Lower lobe of right lung (tissue), 2 donors: ENCODE measurements at regions not wholly inside any gene's neighbourhood (a gene's known extent, or its start where the extent isn't known, plus 50 kb on each side); places are given as distances from the start of the nearest gene placed in this dataset.

Experiments
- ATAC-seq, 2 donors: fragments of 200-7000 bp; cut with Tn5 transposase; one replicate each; pipeline ENCODE4 v1.9.1; 2020 to 2022; ENCODE audit warnings: mild to moderate bottlenecking in 2 of 2, moderate library complexity in 2 of 2
- DNase-seq: peaks from one replicate; pipeline ENCODE4 v3.0.0-alpha.2; 2020
- H3K27ac ChIP-seq: fragments of 200-600 bp; one replicate; pipeline ENCODE4 v1.8.0; 2022
- H3K27me3 ChIP-seq: fragments of 200-600 bp; one replicate; pipeline ENCODE4 v1.8.0; 2022; ENCODE audit warnings: low read depth
- H3K36me3 ChIP-seq: fragments of 200-600 bp; one replicate; pipeline ENCODE4 v1.8.0; 2022; ENCODE audit warnings: mild to moderate bottlenecking
- H3K4me1 ChIP-seq: fragments of 200-600 bp; one replicate; pipeline ENCODE4 v1.8.0; 2022
- H3K4me3 ChIP-seq: fragments of 200-600 bp; one replicate; pipeline ENCODE4 v1.8.0; 2022; ENCODE audit warnings: mild to moderate bottlenecking
- H3K9me3 ChIP-seq: fragments of 200-600 bp; one replicate; pipeline ENCODE4 v1.8.0; 2022
- intact Hi-C: fragments of 100-400 bp; cut with DNase I; formaldehyde crosslinking; loops from one replicate; pipeline ENCODE4 v1.11.0; 2022
- TF ChIP-seq, protein P1 (sequence below): fragments of 200-600 bp; IDR thresholded peaks from one replicate; pipeline ENCODE4 v1.8.0; 2022; ENCODE audit warnings: antibody characterized with exemption, mild to moderate bottlenecking
- donor health status: DM: no; HTN: yes; CAD: no; lungs with severe emphysema.

DNA sequence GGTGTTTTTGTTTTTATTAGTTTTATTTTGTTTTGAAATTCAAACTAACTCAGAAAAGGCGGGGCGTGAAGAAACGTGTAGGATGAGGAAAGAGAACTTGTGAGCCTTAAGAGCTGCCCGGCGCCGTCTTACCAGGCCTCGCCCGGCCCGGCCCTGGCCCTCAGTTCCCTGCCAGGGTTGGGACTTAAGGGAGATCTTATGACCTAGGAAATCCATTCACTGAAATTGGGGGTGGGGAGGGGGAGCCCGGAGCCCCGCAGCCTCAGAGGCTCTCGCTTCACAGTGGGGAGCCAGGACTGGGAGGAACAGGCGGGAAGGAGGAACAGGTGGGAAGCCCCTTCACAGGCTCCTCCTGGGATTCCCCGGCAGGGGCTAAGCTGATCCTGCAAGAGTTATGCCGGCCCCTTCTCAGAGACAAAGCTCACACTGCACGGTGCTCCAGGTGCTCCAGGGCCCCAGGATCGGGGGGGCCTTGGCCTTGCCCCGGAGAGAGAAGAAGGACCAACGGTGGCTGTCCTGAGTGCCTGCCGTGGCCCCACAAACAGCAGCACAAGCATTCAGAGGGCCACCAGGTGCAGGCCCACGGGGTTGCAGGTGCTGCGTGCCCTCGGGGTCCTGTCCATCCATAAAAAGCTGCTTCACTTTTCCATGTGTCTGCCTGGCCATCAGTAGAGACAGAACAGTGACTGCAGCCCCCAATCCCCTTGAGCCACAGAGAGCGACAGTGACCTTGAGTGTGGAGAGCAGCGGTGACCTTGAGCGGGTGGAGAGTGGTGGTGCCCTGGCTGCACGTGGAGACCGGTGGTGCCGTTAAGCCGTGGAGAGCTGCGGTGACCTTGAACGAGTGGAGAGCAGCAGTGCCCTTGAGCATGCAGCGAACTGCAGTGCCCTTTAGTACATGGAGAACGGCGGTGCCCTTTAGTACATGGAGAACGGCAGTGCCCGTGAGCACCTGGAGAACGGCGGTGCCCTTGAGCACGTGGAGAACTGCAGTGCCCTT is 152.7 kb downstream of the DLL1 start:
- no peaks in the 10 kb centered on the region for H3K9me3 ChIP-seq
- H3K4me3 ChIP-seq, result no peak overlapping the region
- intact Hi-C loops, result no loop called here
- DNase-seq (peak; percentile 39), ATAC-seq (no peak)
- H3K4me1 ChIP-seq, result peaks cover 13% of the 10 kb centered on the region
- H3K27ac ChIP-seq, result peak overlapping the region; percentile 79
- no peaks in the 10 kb centered on the region for H3K36me3 ChIP-seq
- no peaks in the 10 kb centered on the region for H3K27me3 ChIP-seq
- TF ChIP-seq, protein P1, sequence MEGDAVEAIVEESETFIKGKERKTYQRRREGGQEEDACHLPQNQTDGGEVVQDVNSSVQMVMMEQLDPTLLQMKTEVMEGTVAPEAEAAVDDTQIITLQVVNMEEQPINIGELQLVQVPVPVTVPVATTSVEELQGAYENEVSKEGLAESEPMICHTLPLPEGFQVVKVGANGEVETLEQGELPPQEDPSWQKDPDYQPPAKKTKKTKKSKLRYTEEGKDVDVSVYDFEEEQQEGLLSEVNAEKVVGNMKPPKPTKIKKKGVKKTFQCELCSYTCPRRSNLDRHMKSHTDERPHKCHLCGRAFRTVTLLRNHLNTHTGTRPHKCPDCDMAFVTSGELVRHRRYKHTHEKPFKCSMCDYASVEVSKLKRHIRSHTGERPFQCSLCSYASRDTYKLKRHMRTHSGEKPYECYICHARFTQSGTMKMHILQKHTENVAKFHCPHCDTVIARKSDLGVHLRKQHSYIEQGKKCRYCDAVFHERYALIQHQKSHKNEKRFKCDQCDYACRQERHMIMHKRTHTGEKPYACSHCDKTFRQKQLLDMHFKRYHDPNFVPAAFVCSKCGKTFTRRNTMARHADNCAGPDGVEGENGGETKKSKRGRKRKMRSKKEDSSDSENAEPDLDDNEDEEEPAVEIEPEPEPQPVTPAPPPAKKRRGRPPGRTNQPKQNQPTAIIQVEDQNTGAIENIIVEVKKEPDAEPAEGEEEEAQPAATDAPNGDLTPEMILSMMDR, result no peak

DNA sequence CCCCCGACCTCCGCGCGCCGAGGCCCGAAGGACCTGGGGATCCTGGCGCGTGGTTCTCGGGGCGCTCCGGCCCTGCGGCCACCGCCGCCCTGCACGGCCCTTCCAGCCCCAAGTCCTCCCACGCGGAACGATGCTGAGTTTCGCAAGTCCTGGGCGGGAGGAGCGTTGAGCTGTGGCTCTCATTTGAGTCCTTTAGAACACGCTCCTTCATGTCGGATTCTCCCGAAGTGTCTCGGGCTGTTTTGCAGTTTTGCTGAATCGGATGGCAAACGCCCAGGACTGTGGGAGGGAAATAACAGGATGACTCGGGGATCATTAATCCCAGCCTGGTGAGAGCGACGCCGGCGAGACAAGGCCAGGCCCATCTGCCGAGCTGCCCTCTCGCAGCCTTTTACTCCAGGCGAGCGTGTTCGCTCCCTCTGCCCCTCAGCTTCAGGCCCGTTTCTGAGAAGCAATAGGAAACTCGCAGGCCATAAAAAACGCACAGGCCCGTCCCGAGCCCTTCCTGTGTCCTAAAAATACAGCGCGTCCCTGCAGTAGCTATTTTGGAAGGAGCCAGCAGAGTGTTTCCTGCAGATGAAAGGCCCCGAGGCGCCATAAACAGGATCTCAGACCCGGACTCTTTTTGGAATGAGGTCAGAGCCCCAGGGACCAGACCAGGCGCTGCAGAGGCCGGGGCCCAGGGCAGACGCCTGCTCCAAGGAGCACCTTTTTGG is 153.5 kb downstream of the DLL1 start:
- DNase-seq, result peak; percentile 48
- no peaks in the 10 kb centered on the region for H3K27me3 ChIP-seq
- no peaks in the 10 kb centered on the region for H3K9me3 ChIP-seq
- H3K4me3 ChIP-seq, result no peak overlapping the region
- intact Hi-C loops, result no loop called here
- ATAC-seq, result peak; percentile 36 to 47
- TF ChIP-seq, protein P1, result no peak
- peaks cover 13% of the 10 kb centered on the region for H3K4me1 ChIP-seq
- peak overlapping the region; percentile 79 for H3K27ac ChIP-seq
- no peaks in the 10 kb centered on the region for H3K36me3 ChIP-seq

DNA sequence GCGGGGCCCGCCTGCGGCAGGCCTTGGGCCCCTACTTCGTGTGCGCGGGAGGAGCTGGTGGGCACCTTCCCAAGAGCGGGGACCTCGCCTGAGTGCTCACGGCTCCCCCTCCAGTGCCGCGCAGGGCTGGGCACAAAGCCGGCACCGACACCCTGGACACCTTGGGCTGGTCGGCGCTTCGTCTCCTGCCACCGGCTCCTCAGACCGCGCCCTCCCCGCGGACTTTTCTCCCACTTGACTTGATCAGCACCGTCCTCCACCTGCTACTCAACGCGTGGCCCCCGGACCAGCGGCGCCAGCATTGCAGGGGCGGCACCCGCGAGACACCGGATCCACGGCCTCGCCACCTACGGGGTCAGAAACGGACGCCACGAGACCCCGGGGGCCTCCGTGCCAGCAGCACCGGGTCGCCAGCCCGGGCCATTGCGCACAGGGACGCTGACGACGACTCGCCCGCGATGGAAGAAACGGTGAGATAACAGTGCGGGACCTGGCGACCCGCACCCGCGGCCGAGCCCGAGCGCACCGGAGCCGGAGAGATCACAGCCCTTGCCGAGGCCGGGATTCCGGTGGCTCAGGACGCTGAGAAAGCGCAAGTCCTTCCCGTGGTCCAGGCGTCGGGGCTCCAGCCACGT is 154.2 kb downstream of the DLL1 start:
- Histone ChIP-seq H3K27ac (peak overlapping the region; percentile 79), H3K36me3 (no peaks in the 10 kb centered on the region), H3K27me3 (no peaks in the 10 kb centered on the region), H3K9me3 (no peaks in the 10 kb centered on the region), H3K4me3 (no peak overlapping the region), H3K4me1 (peaks cover 13% of the 10 kb centered on the region)
- no peak for ATAC-seq
- DNase-seq, result peak; percentile 45
- TF ChIP-seq, protein P1, result no peak
- intact Hi-C loops, result no loop called here

DNA sequence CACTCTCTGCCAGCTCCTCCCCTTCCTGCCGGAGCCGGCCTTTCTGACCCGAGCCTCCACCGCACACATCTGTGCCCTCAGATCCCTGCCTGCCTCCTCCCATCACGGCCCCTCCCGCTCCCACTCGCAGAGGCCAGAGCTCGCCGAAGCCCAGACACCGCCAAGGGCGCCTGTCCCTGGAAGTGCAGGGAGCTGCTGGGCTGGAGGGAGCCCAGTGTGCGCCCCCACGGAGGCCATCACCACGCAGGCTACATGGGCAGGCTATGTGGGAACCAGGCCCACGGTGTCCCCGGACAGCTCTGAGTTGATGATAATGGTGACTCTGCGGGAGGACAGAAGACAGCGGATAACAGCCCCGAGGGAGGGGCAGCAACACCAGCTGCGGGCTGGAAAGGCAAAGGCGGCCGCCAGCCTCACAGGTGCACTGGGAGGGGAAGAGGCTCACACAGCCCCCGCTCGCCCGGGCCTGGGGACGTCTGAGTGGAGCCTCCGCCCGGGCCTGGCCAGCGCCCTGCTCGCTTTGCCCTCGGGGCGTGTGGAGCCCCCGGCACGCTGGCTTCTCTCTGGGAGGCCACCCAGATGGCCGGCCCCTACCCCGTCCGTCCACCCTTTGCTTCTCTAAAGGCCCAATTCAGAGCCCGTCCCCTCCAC is 154.9 kb downstream of the DLL1 start:
- Histone ChIP-seq H3K27me3 (no peaks in the 10 kb centered on the region), H3K4me1 (peaks cover 13% of the 10 kb centered on the region), H3K9me3 (no peaks in the 10 kb centered on the region), H3K4me3 (no peak overlapping the region), H3K36me3 (no peaks in the 10 kb centered on the region), H3K27ac (no peak overlapping the region)
- intact Hi-C loops, result no loop called here
- DNase-seq (no peak), ATAC-seq (peak in 1 of 2 donors; percentile 31)
- TF ChIP-seq, protein P1, result no peak

DNA sequence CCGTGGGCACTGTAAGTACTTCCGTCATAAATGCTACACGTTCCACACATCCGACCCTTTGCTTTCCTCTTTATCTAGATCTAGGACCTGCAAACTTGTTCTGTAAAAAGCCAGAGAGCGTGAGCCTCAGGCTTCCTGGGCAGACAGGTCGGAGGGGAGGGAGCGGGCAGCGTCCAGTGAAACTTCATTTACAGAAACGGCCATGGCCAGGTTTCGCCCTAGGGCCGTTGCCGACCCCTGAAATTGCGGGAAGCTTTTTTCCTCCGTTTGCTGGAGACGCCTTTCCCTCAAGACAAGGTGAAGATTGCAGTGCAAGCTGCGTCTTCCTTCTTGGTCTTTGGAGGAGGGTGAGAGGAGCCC is 155.4 kb downstream of the DLL1 start:
- Histone ChIP-seq H3K27ac (no peak overlapping the region), H3K4me3 (no peak overlapping the region), H3K9me3 (no peaks in the 10 kb centered on the region), H3K36me3 (no peaks in the 10 kb centered on the region), H3K27me3 (no peaks in the 10 kb centered on the region), H3K4me1 (peaks cover 13% of the 10 kb centered on the region)
- ATAC-seq (no peak), DNase-seq (no peak)
- TF ChIP-seq, protein P1, result no peak
- intact Hi-C loops, result no loop called here
